GM12878 (cell line): ENCODE measurements at regions not wholly inside any gene's neighbourhood (a gene's known extent, or its start where the extent isn't known, plus 50 kb on each side); places are given as distances from the start of the nearest gene placed in this dataset.
A peak's percentile ranks its signal among the peaks of the same experiment; 100 is the strongest.

ENCODE experiments used
- ATAC-seq: fragments of 200-7000 bp; cut with Tn5 transposase; 3 replicates; pipeline ENCODE4 v1.9.1; 2020; ENCODE audit warnings: mild to moderate bottlenecking, moderate library complexity
- BruUV-seq: library from RNA; stranded (reverse); fragments of 400-500 nt; replicated peaks from 2 replicates; lab custom pipeline; 2021; lab: Mats Ljungman, UMichigan
- CTCF ChIA-PET: fragments of 300-600 bp; sonication (Branson Sonifier 250); formaldehyde crosslinking; extraction: SDS; loops from one replicate; lab custom pipeline; 2021; ENCODE audit warnings: inconsistent platforms; lab: Yijun Ruan, JAX
- POLR2A ChIA-PET: fragments of 350-600 bp; formaldehyde crosslinking; extraction: SDS; loops from one replicate; lab custom pipeline; 2021; ENCODE audit warnings: inconsistent platforms; lab: Charles Lee
- RAD21 ChIA-PET: fragments of 300-600 bp; sonication (Branson Sonifier 250); formaldehyde crosslinking; loops from one replicate; lab custom pipeline; 2023; ENCODE audit warnings: antibody characterized with exemption; ENCODE audit not compliant: unreplicated experiment; lab: Charles Lee
- SMC1A ChIA-PET: fragments of 300-600 bp; sonication (Branson Sonifier 250); formaldehyde crosslinking; loops from one replicate; lab custom pipeline; 2023; ENCODE audit not compliant: unreplicated experiment, uncharacterized antibody; lab: Charles Lee
- DNase-seq: peaks from one replicate; pipeline ENCODE4 v3.0.0-alpha.2; 2011; ENCODE audit warnings: low read depth, low spot score
- FAIRE-seq: peaks from 3 replicates; lab custom pipeline; 2011; peaks lifted over from hg19 to GRCh38; lab: Jason Lieb, UNC
- H2AFZ ChIP-seq: 2 replicates; pipeline ENCODE4 v1.6.0; 2011; ENCODE audit warnings: low read depth, low read length, control low read depth; ENCODE audit not compliant: control insufficient read depth
- H3K27ac ChIP-seq: 2 replicates; pipeline ENCODE4 v1.5.1; 2011; ENCODE audit warnings: control low read depth; ENCODE audit not compliant: control insufficient read depth, insufficient read depth
- H3K27me3 ChIP-seq, 2 experiments: replicated peaks in 1 of 2; 2 replicates each; pipeline versions ENCODE4 v1.6.0 to v1.6.1; 2011; ENCODE audit warnings: low read length in 1 of 2; ENCODE audit not compliant: control insufficient read depth in 2 of 2, insufficient read depth in 2 of 2
- H3K36me3 ChIP-seq, 2 experiments: 2 replicates each; pipeline ENCODE4 v1.5.1; 2011; ENCODE audit warnings: low read length in 1 of 2; ENCODE audit not compliant: control insufficient read depth in 2 of 2, insufficient read depth in 2 of 2
- H3K4me1 ChIP-seq: 2 replicates; pipeline ENCODE4 v1.6.1; 2011; ENCODE audit warnings: mild to moderate bottlenecking, low read length, moderate library complexity, mixed read lengths; ENCODE audit not compliant: control insufficient read depth, insufficient read depth
- H3K4me2 ChIP-seq: 2 replicates; pipeline ENCODE4 v1.6.0; 2011; ENCODE audit warnings: control low read depth; ENCODE audit not compliant: control insufficient read depth, insufficient read depth
- H3K4me3 ChIP-seq: fragments of 200-600 bp; sonication (generic); 2 replicates; pipeline ENCODE4 v1.5.1; 2016
- H3K79me2 ChIP-seq: 2 replicates; pipeline ENCODE4 v1.6.0; 2011; ENCODE audit warnings: low read length; ENCODE audit not compliant: control insufficient read depth, insufficient read depth
- H3K9ac ChIP-seq: 2 replicates; pipeline ENCODE4 v1.8.0; 2011; ENCODE audit warnings: low read length, control low read depth, mixed read lengths; ENCODE audit not compliant: control insufficient read depth, insufficient read depth
- H3K9me3 ChIP-seq: replicated peaks from 3 replicates; pipeline ENCODE4 v1.5.1; 2011; ENCODE audit warnings: mild to moderate bottlenecking, low read length; ENCODE audit not compliant: control insufficient read depth, insufficient read depth
- H4K20me1 ChIP-seq: 2 replicates; pipeline ENCODE4 v1.6.0; 2011; ENCODE audit not compliant: control insufficient read depth, insufficient read depth
- BCL11A ChIP-seq: IDR thresholded peaks from 2 replicates; pipeline ENCODE4 v1.6.1; 2011; ENCODE audit warnings: low read depth, low read length
- BCLAF1 ChIP-seq: fragments of 450-650 bp; IDR thresholded peaks from 2 replicates; pipeline ENCODE4 v1.6.1; 2017; ENCODE audit warnings: antibody characterized with exemption, mild to moderate bottlenecking, moderate library complexity
- EGR1 ChIP-seq, 2 experiments: IDR thresholded peaks; 1 replicate in 1 of 2; 2 replicates in 1 of 2; pipeline ENCODE4 v1.6.1; 2011 to 2012; ENCODE audit warnings: low read depth in 2 of 2, low read length in 2 of 2, borderline replicate concordance in 1 of 2, mild to moderate bottlenecking in 1 of 2, moderate library complexity in 1 of 2
- ESRRA ChIP-seq: IDR thresholded peaks from 2 replicates; pipeline ENCODE4 v1.6.1; 2012; ENCODE audit warnings: mild to moderate bottlenecking, low read length, improper control_type of control experiment
- EZH2 ChIP-seq: IDR thresholded peaks from 2 replicates; pipeline ENCODE4 v1.6.1; 2012; ENCODE audit warnings: low read depth, mild to moderate bottlenecking, control low read depth, inconsistent platforms, low read length, borderline replicate concordance; ENCODE audit not compliant: control insufficient read depth
- IRF5 ChIP-seq: fragments of 450-650 bp; IDR thresholded peaks from 2 replicates; pipeline ENCODE4 v1.6.1; 2017; ENCODE audit warnings: borderline replicate concordance
- NFIC ChIP-seq: IDR thresholded peaks from 2 replicates; pipeline ENCODE4 v1.6.1; 2012; ENCODE audit warnings: low read depth, mild to moderate bottlenecking, inconsistent platforms, low read length, moderate library complexity
- NFYB ChIP-seq: IDR thresholded peaks from 2 replicates; pipeline ENCODE4 v1.6.1; 2011; ENCODE audit warnings: low read depth, mild to moderate bottlenecking, low read length, improper control_type of control experiment, moderate library complexity; ENCODE audit not compliant: insufficient read depth
- POU2F2 ChIP-seq: IDR thresholded peaks from 3 replicates; pipeline ENCODE4 v1.6.1; 2011; ENCODE audit warnings: low read depth, mild to moderate bottlenecking, low read length, borderline replicate concordance
- TBL1XR1 ChIP-seq: IDR thresholded peaks from 2 replicates; pipeline ENCODE4 v1.6.1; 2012; ENCODE audit warnings: low read depth, low read length, improper control_type of control experiment
- ZBED1 ChIP-seq: IDR thresholded peaks from 2 replicates; pipeline ENCODE4 v1.6.1; 2016; ENCODE audit warnings: borderline replicate concordance
- WGBS: methylation state at CpG from one replicate; pipeline ENCODE4 v1.1.6; 2016; ENCODE audit warnings: low lambda C conversion rate; ENCODE audit not compliant: insufficient replicate concordance, insufficient coverage; ENCODE audit errors: missing lambda C conversion rate; 5-methylcytosine and 5-hydroxymethylcytosine counted together
- in situ Hi-C: fragments of 300-500 bp; cut with MboI; formaldehyde crosslinking; loops from 9 replicates; pipeline ENCODE4 v1.14.3; 2018; ENCODE audit warnings: mixed read lengths
- intact Hi-C: fragments of 100-400 bp; cut with micrococcal nuclease; formaldehyde crosslinking; loops from one replicate; pipeline ENCODE4 v1.14.2; 2022; ENCODE audit not compliant: unreplicated experiment
- TF ChIP-seq, protein P1 (sequence below): fragments of 450-650 bp; IDR thresholded peaks from 2 replicates; pipeline ENCODE4 v1.6.1; 2017; ENCODE audit warnings: mild to moderate bottlenecking, moderate library complexity
- TF ChIP-seq, protein P2 (sequence below): IDR thresholded peaks from 2 replicates; pipeline ENCODE4 v1.6.1; 2011; ENCODE audit warnings: low read depth, low read length, improper control_type of control experiment, borderline replicate concordance

GRCh38 chr3:72082186-72082715 is 297.3 kb upstream of the PROK2 start:
- in situ Hi-C loops, result no loop called here
- Histone ChIP-seq H3K79me2 (no peaks in the 10 kb centered on the region), H3K9me3 (no peaks in the 10 kb centered on the region), H3K4me2 (peak overlapping the region; percentile 78), H3K4me1 (peaks cover 71% of the 10 kb centered on the region), H2AFZ (peak overlapping the region; percentile 59), H4K20me1 (no peaks in the 10 kb centered on the region), H3K27me3 (no peaks in the 10 kb centered on the region), H3K27ac (peak overlapping the region; percentile 78), H3K4me3 (peak overlapping the region; percentile 33; the same call in 1 of the 2 replicates), H3K9ac (no peak overlapping the region), H3K36me3 (no peaks in the 10 kb centered on the region; a peak in 1 of 4 replicates)
- ChIA-PET POLR2A (interaction anchor here (0.6 to 6.5 kb wide), 8 partner anchors 11 to 752 kb away, joined by 3 to 55 read pairs (median 4); no protein-coding TSS in a partner anchor), SMC1A (interaction anchor here (0.8 to 7.5 kb wide), 17 partner anchors 9 to 740 kb away, joined by 3 to 97 read pairs (median 4); no protein-coding TSS in a partner anchor), CTCF (interaction anchor here (0.6 to 2.2 kb wide), 2 partner anchors 19 to 747 kb away, joined by 3 to 9 read pairs; no protein-coding TSS in a partner anchor), RAD21 (interaction anchor here (1.5 to 7.3 kb wide), 6 partner anchors 13 to 96 kb away, joined by 4 to 87 read pairs (median 8); no protein-coding TSS in a partner anchor)
- 7% methylated on average over 8 of the region's 8 CpGs for WGBS
- FAIRE-seq, result no peak
- BruUV-seq, result no TSS peak
- intact Hi-C loops, result loop anchor here (1.0 to 10.0 kb wide), 5 partner anchors 18 to 735 kb away; no protein-coding TSS in a partner anchor
- DNase-seq, result peak; percentile 80
- ATAC-seq, result peak; percentile 79
- TF ChIP-seq EGR1 (IDR thresholded peaks at IDR 0.05; ENCODE audit: borderline replicate concordance in 1 of 2, low read depth in 2 of 2, low read length in 2 of 2) (no peak), TBL1XR1 (no peak), EZH2 (no peak), ESRRA (no peak), NFIC (peak; percentile 88), ZBED1 (peak; percentile 51; the same call in 1 of the 2 replicates), POU2F2 (no peak; the same call in 2 of the 3 replicates), IRF5 (no peak), BCLAF1 (no peak), NFYB (no peak), BCL11A (0 out of 2 replicates have a peak, but pooled peaks have one; percentile 16)
- TF ChIP-seq, protein P1, sequence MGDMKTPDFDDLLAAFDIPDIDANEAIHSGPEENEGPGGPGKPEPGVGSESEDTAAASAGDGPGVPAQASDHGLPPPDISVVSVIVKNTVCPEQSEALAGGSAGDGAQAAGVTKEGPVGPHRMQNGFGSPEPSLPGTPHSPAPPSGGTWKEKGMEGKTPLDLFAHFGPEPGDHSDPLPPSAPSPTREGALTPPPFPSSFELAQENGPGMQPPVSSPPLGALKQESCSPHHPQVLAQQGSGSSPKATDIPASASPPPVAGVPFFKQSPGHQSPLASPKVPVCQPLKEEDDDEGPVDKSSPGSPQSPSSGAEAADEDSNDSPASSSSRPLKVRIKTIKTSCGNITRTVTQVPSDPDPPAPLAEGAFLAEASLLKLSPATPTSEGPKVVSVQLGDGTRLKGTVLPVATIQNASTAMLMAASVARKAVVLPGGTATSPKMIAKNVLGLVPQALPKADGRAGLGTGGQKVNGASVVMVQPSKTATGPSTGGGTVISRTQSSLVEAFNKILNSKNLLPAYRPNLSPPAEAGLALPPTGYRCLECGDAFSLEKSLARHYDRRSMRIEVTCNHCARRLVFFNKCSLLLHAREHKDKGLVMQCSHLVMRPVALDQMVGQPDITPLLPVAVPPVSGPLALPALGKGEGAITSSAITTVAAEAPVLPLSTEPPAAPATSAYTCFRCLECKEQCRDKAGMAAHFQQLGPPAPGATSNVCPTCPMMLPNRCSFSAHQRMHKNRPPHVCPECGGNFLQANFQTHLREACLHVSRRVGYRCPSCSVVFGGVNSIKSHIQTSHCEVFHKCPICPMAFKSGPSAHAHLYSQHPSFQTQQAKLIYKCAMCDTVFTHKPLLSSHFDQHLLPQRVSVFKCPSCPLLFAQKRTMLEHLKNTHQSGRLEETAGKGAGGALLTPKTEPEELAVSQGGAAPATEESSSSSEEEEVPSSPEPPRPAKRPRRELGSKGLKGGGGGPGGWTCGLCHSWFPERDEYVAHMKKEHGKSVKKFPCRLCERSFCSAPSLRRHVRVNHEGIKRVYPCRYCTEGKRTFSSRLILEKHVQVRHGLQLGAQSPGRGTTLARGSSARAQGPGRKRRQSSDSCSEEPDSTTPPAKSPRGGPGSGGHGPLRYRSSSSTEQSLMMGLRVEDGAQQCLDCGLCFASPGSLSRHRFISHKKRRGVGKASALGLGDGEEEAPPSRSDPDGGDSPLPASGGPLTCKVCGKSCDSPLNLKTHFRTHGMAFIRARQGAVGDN, result peak; percentile 70
- TF ChIP-seq, protein P2, sequence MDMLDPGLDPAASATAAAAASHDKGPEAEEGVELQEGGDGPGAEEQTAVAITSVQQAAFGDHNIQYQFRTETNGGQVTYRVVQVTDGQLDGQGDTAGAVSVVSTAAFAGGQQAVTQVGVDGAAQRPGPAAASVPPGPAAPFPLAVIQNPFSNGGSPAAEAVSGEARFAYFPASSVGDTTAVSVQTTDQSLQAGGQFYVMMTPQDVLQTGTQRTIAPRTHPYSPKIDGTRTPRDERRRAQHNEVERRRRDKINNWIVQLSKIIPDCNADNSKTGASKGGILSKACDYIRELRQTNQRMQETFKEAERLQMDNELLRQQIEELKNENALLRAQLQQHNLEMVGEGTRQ, result no peak
